ENCODE measurements at regions not wholly inside any gene's neighbourhood (a gene's known extent, or its start where the extent isn't known, plus 50 kb on each side); places are given as distances from the start of the nearest gene placed in this dataset.

GRCh38 chr13:87107651-87108050 lies 563.5 kb upstream of the SLITRK5 start:
- Histone ChIP-seq H3K27me3 (no peaks in the 10 kb centered on the region), H3K4me2 (no peak overlapping the region), H3K4me1 (ENCODE audit: insufficient read depth) (no peaks in the 10 kb centered on the region), H3K27ac (no peak overlapping the region), H3K9me3 (ENCODE audit: low read depth) (no peaks in the 10 kb centered on the region), H4K20me1 (ENCODE audit: insufficient read depth, poor library complexity, severe bottlenecking) (no peaks in the 10 kb centered on the region), H3K79me2 (no peaks in the 10 kb centered on the region), H3K9me2 (replicated peaks; ENCODE audit: insufficient read depth) (no peaks in the 10 kb centered on the region), H3K4me3 (no peak overlapping the region), H3K36me3 (replicated peaks; ENCODE audit: insufficient read depth, low read depth) (no peaks in the 10 kb centered on the region), H2AFZ (no peak overlapping the region)
- no peak for TF ChIP-seq EZH2phosphoT487 (IDR thresholded peaks at IDR 0.05; ENCODE audit: low read depth, severe bottlenecking, unreplicated experiment)
- TF ChIP-seq, protein P1, sequence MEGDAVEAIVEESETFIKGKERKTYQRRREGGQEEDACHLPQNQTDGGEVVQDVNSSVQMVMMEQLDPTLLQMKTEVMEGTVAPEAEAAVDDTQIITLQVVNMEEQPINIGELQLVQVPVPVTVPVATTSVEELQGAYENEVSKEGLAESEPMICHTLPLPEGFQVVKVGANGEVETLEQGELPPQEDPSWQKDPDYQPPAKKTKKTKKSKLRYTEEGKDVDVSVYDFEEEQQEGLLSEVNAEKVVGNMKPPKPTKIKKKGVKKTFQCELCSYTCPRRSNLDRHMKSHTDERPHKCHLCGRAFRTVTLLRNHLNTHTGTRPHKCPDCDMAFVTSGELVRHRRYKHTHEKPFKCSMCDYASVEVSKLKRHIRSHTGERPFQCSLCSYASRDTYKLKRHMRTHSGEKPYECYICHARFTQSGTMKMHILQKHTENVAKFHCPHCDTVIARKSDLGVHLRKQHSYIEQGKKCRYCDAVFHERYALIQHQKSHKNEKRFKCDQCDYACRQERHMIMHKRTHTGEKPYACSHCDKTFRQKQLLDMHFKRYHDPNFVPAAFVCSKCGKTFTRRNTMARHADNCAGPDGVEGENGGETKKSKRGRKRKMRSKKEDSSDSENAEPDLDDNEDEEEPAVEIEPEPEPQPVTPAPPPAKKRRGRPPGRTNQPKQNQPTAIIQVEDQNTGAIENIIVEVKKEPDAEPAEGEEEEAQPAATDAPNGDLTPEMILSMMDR (IDR thresholded peaks at IDR 0.05; ENCODE audit: poor library complexity): no peak
- no peak for TF ChIP-seq EZH2 (IDR thresholded peaks at IDR 0.05; ENCODE audit: borderline replicate concordance)
- DNase-seq (ENCODE audit: low spot score): no peak
- 87% methylated on average over 2 of the region's 2 CpGs for WGBS (ENCODE audit: low lambda C conversion rate, missing lambda C conversion rate)

- no peak overlapping the region for H3K4me2 ChIP-seq
- H3K27ac ChIP-seq: no peak overlapping the region
- no peaks in the 10 kb centered on the region for H4K20me1 ChIP-seq (ENCODE audit: insufficient read depth, poor library complexity, severe bottlenecking)
- H3K9me2 ChIP-seq (replicated peaks; ENCODE audit: insufficient read depth): no peaks in the 10 kb centered on the region
- no peaks in the 10 kb centered on the region for H3K9me3 ChIP-seq (ENCODE audit: low read depth)
- no peak for DNase-seq (ENCODE audit: low spot score)
- TF ChIP-seq, protein P1 (IDR thresholded peaks at IDR 0.05; ENCODE audit: poor library complexity): no peak
- TF ChIP-seq EZH2phosphoT487 (IDR thresholded peaks at IDR 0.05; ENCODE audit: low read depth, severe bottlenecking, unreplicated experiment): no peak
- no peak for TF ChIP-seq EZH2 (IDR thresholded peaks at IDR 0.05; ENCODE audit: borderline replicate concordance)
- H3K79me2 ChIP-seq: no peaks in the 10 kb centered on the region
- no peaks in the 10 kb centered on the region for H3K27me3 ChIP-seq
- H2AFZ ChIP-seq: no peak overlapping the region
- H3K36me3 ChIP-seq (replicated peaks; ENCODE audit: insufficient read depth, low read depth): no peaks in the 10 kb centered on the region
- no peaks in the 10 kb centered on the region for H3K4me1 ChIP-seq (ENCODE audit: insufficient read depth)
- 88% methylated on average over 2 of the region's 2 CpGs for WGBS (ENCODE audit: low lambda C conversion rate, missing lambda C conversion rate)
- H3K4me3 ChIP-seq: no peak overlapping the region
Observed at GRCh38 chr13:87120476-87120875, 550.7 kb upstream of the SLITRK5 start.

DNA sequence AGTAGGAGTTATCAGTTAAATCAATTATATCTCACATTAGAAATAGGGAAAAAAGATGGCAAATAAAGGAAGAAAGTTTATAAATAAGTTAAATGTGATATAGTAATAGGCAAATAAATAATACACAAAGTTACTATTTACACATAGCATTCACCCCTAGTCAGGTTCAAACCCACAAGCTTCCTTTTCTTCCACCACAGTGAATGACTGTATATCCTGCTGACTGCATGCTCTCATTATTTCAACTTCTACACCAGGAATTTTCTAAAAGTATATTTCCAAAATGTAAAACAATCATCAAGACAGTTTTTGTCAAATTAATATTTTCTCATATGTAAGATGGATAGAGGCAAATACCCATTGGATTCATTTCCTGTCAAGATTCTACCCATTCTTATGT lies 548.6 kb upstream of the SLITRK5 start:
- Histone ChIP-seq H3K9me3 (ENCODE audit: low read depth) (no peaks in the 10 kb centered on the region), H3K27ac (no peak overlapping the region), H3K4me1 (ENCODE audit: insufficient read depth) (no peaks in the 10 kb centered on the region), H4K20me1 (ENCODE audit: insufficient read depth, poor library complexity, severe bottlenecking) (no peaks in the 10 kb centered on the region), H3K79me2 (no peaks in the 10 kb centered on the region), H3K4me2 (no peak overlapping the region), H3K27me3 (no peaks in the 10 kb centered on the region), H2AFZ (no peak overlapping the region), H3K4me3 (no peak overlapping the region), H3K36me3 (replicated peaks; ENCODE audit: insufficient read depth, low read depth) (no peaks in the 10 kb centered on the region), H3K9me2 (replicated peaks; ENCODE audit: insufficient read depth) (no peaks in the 10 kb centered on the region)
- DNase-seq (ENCODE audit: low spot score): no peak
- TF ChIP-seq EZH2phosphoT487 (IDR thresholded peaks at IDR 0.05; ENCODE audit: low read depth, severe bottlenecking, unreplicated experiment) (no peak), EZH2 (IDR thresholded peaks at IDR 0.05; ENCODE audit: borderline replicate concordance) (no peak)
- TF ChIP-seq, protein P1 (IDR thresholded peaks at IDR 0.05; ENCODE audit: poor library complexity): no peak

All from hepatocyte (in vitro differentiated cells).